Large intestine (tissue), 3 donors: ENCODE measurements at regions not wholly inside any gene's neighbourhood (a gene's known extent, or its start where the extent isn't known, plus 50 kb on each side); places are given as distances from the start of the nearest gene placed in this dataset.

Experiments
- DNase-seq, 2 donors: peaks; one replicate each; pipeline versions ENCODE4 v3.0.0 to v3.0.0-alpha.2; 2013
- H3K27ac ChIP-seq: one replicate; pipeline ENCODE4 v1.5.1; 2013; ENCODE audit warnings: low read length
- H3K27me3 ChIP-seq: 2 replicates; pipeline ENCODE4 v1.6.1; 2013; ENCODE audit warnings: low read length; ENCODE audit not compliant: control insufficient read depth, insufficient read depth
- H3K36me3 ChIP-seq: 2 replicates; pipeline ENCODE4 v1.6.1; 2013; ENCODE audit warnings: low read length; ENCODE audit not compliant: control insufficient read depth, insufficient read depth
- H3K4me1 ChIP-seq: one replicate; pipeline ENCODE4 v1.6.1; 2013; ENCODE audit warnings: low read length; ENCODE audit not compliant: control insufficient read depth, insufficient read depth
- H3K4me3 ChIP-seq: one replicate; pipeline ENCODE4 v1.5.1; 2013; ENCODE audit warnings: low read length
- H3K9me3 ChIP-seq: one replicate; pipeline ENCODE4 v1.6.1; 2013; ENCODE audit warnings: mild to moderate bottlenecking, low read depth, low read length, moderate library complexity; ENCODE audit not compliant: control insufficient read depth
- WGBS: methylation state at CpG from one replicate; pipeline ENCODE4 v1.1.5; 2013; ENCODE audit warnings: low lambda C conversion rate; ENCODE audit not compliant: insufficient coverage; 5-methylcytosine and 5-hydroxymethylcytosine counted together

DNA sequence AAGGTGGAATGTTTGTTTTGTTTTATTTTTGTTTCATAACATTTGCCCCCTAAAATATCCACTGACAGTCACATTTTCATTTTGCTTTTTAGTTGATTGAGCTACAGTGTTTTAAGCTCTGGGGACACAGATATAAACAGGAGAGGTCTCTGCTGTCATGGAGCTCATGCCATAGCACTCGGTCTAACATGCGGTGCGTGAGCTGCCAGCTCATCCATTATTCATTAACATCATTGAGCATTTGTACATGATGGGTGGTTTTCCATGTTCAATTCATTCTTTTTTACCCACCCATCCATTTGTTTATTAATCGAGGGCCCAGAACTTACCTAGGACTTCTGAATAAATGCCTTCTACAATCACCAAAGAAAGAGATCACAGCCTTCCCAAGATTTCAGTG lies 150.1 kb upstream of the SFRP2 start:
- Histone ChIP-seq H3K4me1 (no peaks in the 10 kb centered on the region), H3K4me3 (no peak overlapping the region), H3K9me3 (no peaks in the 10 kb centered on the region), H3K27me3 (no peaks in the 10 kb centered on the region), H3K27ac (no peak overlapping the region), H3K36me3 (no peaks in the 10 kb centered on the region)
- 100% methylated on average over 4 of the region's 4 CpGs for WGBS
- no peak for DNase-seq

DNA sequence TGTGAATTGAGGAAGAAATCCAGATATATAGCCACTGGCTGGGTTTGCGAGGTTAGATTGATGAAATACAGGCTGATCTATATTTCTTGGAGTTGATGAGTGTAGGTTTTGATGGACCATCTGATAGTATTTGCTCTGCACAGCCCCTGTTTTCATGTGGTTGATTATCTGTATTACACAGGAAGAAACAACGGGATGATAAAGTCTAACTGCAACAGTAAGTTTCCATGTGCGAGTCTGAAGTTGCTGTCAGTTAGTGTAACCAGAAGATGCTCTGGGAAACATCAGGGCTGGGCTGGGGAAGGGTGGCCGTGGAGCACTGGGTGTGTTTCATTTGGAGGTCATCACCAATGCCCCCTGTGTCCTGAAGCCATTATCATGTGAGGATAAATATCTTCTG lies 148.4 kb upstream of the SFRP2 start:
- H3K4me1 ChIP-seq: no peaks in the 10 kb centered on the region
- no peak for DNase-seq
- no peak overlapping the region for H3K27ac ChIP-seq
- no peaks in the 10 kb centered on the region for H3K9me3 ChIP-seq
- H3K4me3 ChIP-seq: no peak overlapping the region
- no peaks in the 10 kb centered on the region for H3K36me3 ChIP-seq
- WGBS: 80% methylated on average over 2 of the region's 4 CpGs
- H3K27me3 ChIP-seq: no peaks in the 10 kb centered on the region

DNA sequence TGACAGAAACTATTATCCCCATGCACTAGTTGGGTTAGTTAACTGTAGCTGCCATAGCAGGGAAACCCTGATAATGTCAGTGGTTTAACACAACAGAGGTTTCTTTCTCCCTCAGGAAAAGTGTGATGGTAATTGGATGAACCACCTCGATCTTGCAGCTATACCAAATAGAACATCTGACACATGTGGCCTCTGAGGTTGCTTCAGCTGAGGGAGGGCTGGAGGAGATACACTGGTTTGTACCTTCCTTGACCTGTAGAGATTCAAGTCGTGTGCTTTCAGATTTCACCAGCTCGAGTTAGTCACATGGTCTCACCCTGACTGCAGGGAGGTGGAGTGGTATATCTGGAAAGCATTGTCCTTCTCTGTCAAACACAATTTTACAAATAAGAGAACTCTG lies 147.2 kb upstream of the SFRP2 start:
- Histone ChIP-seq H3K36me3 (no peaks in the 10 kb centered on the region), H3K4me1 (no peaks in the 10 kb centered on the region), H3K27me3 (no peaks in the 10 kb centered on the region), H3K4me3 (no peak overlapping the region), H3K9me3 (no peaks in the 10 kb centered on the region), H3K27ac (no peak overlapping the region)
- no CpG with 5 or more reads among the region's 3 CpGs for WGBS
- no peak for DNase-seq

DNA sequence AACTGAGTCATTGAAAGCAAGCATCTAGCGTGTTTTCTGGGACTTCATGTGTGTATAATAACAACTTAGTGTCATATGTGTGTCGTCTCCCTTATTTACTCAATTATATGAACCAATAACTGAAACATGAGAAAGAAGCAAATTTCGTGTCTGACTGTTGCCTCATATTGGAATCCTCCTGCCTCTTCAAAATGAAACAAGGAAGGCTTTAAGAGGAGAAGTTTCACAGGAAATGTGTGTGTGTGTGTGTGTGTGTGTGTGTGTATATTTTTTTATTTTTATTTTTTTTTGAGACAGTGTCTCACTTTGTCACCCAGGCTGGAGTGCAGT lies 145.8 kb upstream of the SFRP2 start:
- Histone ChIP-seq H3K4me3 (no peak overlapping the region), H3K36me3 (no peaks in the 10 kb centered on the region), H3K4me1 (no peaks in the 10 kb centered on the region), H3K27me3 (no peaks in the 10 kb centered on the region), H3K9me3 (no peaks in the 10 kb centered on the region), H3K27ac (no peak overlapping the region)
- WGBS: 60% methylated on average over 1 of the region's 3 CpGs
- no peak for DNase-seq

DNA sequence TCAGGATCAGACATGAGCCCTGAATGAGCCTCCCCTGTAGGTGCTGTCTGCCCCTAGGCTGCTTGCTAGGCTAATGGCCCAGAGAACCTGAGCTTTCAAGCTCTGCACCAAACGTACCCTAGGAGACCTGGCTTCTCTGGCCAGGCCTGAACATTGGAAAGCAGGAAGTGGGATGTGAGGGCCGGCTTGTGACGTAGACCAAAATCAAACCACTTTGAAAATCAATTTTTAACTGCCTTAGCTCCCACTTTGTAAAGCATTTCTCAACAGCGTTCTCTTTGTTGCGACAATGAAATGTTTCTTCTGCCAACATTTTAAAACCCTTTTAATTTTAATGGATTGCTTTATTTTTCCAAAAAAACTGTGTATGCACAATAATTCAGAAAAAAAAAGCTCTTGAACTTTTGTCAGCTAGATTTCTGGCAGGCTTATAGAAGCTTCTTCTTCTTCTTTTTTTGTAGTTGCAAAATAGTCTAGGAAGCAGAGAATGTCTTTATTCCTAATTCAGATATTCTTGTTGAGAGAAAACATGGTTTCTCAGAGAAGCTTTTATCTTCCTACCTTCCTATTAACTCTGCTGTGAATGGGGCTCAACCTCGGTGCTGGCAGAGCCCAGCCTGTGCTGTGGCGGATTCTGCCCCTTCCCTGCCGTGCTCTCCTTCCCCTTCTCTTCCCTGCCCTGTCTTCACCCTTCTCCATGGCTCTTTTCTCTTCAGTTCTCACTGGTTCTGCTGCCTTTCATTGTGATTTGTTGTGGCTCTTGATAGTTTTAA lies 145.2 kb upstream of the SFRP2 start:
- H3K4me3 ChIP-seq: no peak overlapping the region
- no peaks in the 10 kb centered on the region for H3K27me3 ChIP-seq
- no peak overlapping the region for H3K27ac ChIP-seq
- 73% methylated on average over 2 of the region's 8 CpGs for WGBS
- H3K36me3 ChIP-seq: no peaks in the 10 kb centered on the region
- H3K4me1 ChIP-seq: no peaks in the 10 kb centered on the region
- no peaks in the 10 kb centered on the region for H3K9me3 ChIP-seq
- no peak for DNase-seq

DNA sequence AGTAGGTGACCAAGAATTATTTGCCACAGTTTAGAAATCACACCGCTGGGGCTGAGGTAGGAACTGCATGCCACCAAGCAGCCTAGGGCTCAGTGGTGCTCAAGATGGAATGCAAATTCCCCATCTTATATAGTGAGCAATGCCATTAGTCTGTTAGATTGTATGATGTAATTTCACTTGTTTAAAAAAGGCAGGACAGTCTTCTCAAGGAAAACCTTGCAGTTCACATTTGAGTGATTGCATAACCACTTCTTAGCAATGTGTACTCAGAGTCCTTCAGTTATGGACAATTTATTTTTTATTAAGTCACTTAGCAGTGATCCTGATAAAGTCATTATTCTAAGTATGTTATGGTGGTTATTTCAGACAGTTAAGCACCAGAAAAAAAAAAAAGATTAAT lies 142.9 kb upstream of the SFRP2 start:
- Histone ChIP-seq H3K9me3 (no peaks in the 10 kb centered on the region), H3K27ac (no peak overlapping the region), H3K4me3 (no peak overlapping the region), H3K27me3 (no peaks in the 10 kb centered on the region), H3K36me3 (no peaks in the 10 kb centered on the region), H3K4me1 (no peaks in the 10 kb centered on the region)
- DNase-seq: no peak
- no CpG with 5 or more reads among the region's 1 CpG for WGBS

DNA sequence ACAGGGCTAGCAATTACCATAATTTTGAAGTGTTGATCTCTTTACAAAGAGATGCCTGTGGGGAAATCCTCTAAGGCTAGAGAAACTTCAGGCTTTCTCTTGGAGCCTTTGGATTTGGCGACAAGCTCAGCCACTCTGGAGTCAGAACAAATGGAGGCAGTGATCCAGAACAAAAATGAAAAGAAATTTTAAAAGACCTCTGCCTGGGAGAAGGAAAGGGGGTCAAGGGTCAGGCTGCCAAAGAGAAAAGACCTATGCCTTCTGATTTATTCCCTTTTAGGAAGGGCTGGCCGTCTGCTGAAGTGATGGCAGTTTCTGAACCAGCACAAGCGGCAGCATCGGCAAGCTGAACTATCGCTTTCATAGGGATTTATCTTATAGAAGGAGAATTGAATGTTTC lies 140.8 kb upstream of the SFRP2 start:
- Histone ChIP-seq H3K4me1 (no peaks in the 10 kb centered on the region), H3K27ac (no peak overlapping the region)

DNA sequence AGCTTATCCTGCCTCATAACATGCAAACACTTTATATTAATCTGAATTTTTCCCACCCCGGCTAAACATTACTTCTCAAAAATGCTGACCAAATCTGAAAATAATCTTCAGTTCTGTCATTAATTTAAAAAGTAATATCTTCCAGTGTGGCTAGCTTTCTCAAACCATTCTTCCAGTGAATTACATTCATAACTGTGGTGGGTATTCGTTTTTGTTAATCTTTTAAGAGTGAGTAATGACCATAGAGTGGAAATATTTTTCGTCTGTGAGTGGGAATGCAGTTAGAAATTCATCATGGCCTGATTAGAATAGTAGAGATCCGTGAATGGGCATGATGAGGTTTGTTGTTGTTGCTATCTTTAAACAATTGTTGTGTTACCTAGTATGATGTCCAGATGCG lies 138.6 kb upstream of the SFRP2 start:
- H3K27ac ChIP-seq: no peak overlapping the region
- no peak overlapping the region for H3K4me3 ChIP-seq
- WGBS: 77% methylated on average over 2 of the region's 5 CpGs
- H3K36me3 ChIP-seq: no peaks in the 10 kb centered on the region
- H3K4me1 ChIP-seq: no peaks in the 10 kb centered on the region
- no peaks in the 10 kb centered on the region for H3K27me3 ChIP-seq
- no peaks in the 10 kb centered on the region for H3K9me3 ChIP-seq
- DNase-seq: no peak

More for the DNA sequence above, 140.8 kb upstream of the SFRP2 start:
- Histone ChIP-seq H3K9me3 (no peaks in the 10 kb centered on the region), H3K36me3 (no peaks in the 10 kb centered on the region), H3K4me3 (no peak overlapping the region), H3K27me3 (no peaks in the 10 kb centered on the region)
- no CpG with 5 or more reads among the region's 5 CpGs for WGBS
- DNase-seq: no peak

DNA sequence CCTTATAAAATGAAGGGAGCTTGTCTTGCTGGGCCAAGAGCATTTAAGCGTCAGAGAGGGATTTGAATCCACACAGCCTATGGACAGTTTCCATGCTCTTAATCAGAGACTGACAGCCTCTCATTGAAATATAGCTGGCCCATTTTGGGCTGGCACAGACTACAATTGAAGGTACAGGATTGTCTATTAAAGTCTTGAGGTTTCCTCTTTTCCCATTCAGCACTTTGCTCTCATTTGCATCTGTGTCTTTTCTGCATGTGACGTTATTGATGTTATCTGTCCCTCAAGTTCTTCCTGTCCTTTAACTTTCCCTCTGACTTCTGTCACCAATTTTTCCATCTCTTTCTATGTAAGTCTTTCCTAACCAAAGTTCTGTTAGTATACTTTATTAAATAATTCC lies 133.3 kb upstream of the SFRP2 start:
- no peaks in the 10 kb centered on the region for H3K36me3 ChIP-seq
- WGBS: 75% methylated on average over 1 of the region's 2 CpGs
- no peaks in the 10 kb centered on the region for H3K4me1 ChIP-seq
- H3K27me3 ChIP-seq: no peaks in the 10 kb centered on the region
- no peak overlapping the region for H3K4me3 ChIP-seq
- no peaks in the 10 kb centered on the region for H3K9me3 ChIP-seq
- no peak overlapping the region for H3K27ac ChIP-seq
- no peak for DNase-seq

DNA sequence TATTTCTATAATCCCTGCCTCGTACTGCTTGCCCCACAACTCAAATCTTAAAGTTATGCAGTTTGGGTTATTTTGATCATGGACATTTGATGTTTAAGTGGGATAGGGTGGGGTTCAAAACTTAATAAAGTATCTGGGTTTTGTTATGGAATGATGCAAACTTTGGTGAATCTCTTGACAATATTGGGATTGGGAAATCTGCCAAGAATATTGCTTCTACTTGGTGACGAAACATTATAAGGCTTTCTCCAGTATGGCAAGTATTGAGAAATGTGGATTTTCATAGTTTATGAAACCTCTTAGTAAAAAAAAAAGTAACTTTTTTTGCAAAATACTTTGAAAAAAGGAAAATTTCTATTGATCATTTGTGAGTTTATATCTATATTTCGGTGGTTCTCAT lies 130.8 kb upstream of the SFRP2 start:
- 95% methylated on average over 3 of the region's 3 CpGs for WGBS
- no peaks in the 10 kb centered on the region for H3K27me3 ChIP-seq
- no peak for DNase-seq
- no peak overlapping the region for H3K27ac ChIP-seq
- H3K9me3 ChIP-seq: no peaks in the 10 kb centered on the region
- no peaks in the 10 kb centered on the region for H3K36me3 ChIP-seq
- H3K4me3 ChIP-seq: no peak overlapping the region
- no peaks in the 10 kb centered on the region for H3K4me1 ChIP-seq

DNA sequence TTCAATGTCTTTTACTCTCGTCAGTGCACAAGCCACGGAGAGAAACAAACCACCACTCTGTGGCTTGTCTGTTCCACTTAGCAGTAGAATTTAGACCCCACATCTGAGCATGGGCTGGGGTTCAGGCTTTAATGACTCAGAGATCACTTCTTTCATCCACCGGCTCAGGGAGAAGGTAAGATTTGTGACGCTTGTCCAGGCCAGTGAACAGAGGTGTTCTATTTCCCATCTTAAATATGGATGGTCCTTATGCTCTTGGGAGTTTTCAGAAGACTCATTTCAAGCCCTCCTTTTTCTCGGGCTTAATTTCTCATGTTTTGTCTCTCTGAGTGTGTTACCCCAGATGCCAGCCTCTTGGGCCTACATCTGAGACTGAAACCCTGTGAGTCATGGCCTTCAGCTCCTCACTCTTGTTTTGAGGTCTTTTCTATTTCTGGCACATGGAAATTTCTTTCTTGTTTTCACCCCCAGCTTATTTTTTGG lies 127.4 kb upstream of the SFRP2 start:
- H3K36me3 ChIP-seq: no peaks in the 10 kb centered on the region
- no peaks in the 10 kb centered on the region for H3K4me1 ChIP-seq
- no peaks in the 10 kb centered on the region for H3K27me3 ChIP-seq
- no peak overlapping the region for H3K27ac ChIP-seq
- H3K4me3 ChIP-seq: no peak overlapping the region
- no CpG with 5 or more reads among the region's 5 CpGs for WGBS
- DNase-seq: no peak
- no peaks in the 10 kb centered on the region for H3K9me3 ChIP-seq
